Upper lobe of left lung (tissue), 4 donors: ENCODE measurements at regions not wholly inside any gene's neighbourhood (a gene's known extent, or its start where the extent isn't known, plus 50 kb on each side); places are given as distances from the start of the nearest gene placed in this dataset.

Source experiments
- CTCF ChIP-seq, 6 experiments: fragments of 450-650 bp in 4 of 6; fragments of 200-600 bp in 2 of 6; sonication (generic) in 2 of 6; IDR thresholded peaks; one replicate each; pipeline ENCODE4 v1.5.1; 2016 to 2019; ENCODE audit warnings: antibody characterized with exemption in 6 of 6
- POLR2A ChIP-seq, 4 donors: fragments of 450-650 bp; IDR thresholded peaks; one replicate each; pipeline ENCODE4 v1.5.1; 2016 to 2017; ENCODE audit warnings: antibody characterized with exemption in 4 of 4, mild to moderate bottlenecking in 2 of 4

- TF ChIP-seq POLR2A (IDR thresholded peaks at IDR 0.05) (no peak), CTCF (IDR thresholded peaks at IDR 0.05) (no peak)
Measured at GRCh38 chr15:99895956-99896311, 162.7 kb upstream of the LYSMD4 start.
